Activated CD4-positive, alpha-beta T cell treated with anti-CD3 and anti-CD28 coated beads, Interleukin-2, amount 10 ng/mL, durations not matched to agents 7 days and 5 days (primary cell): ENCODE measurements at regions not wholly inside any gene's neighbourhood (a gene's known extent, or its start where the extent isn't known, plus 50 kb on each side); places are given as distances from the start of the nearest gene placed in this dataset.
"Not testable (repeated sequence)": the region's sequence is repeated elsewhere in the genome, so short reads cannot be mapped to it uniquely, and the experiment has no call there.

Source experiments
- CTCF ChIA-PET: fragments of 350-600 bp; sonication (Branson Sonifier 250); formaldehyde crosslinking; loops from one replicate; lab custom pipeline; 2021; ENCODE audit warnings: antibody characterized with exemption; lab: Charles Lee
- POLR2A ChIA-PET: fragments of 350-600 bp; sonication (Branson Sonifier 250); formaldehyde crosslinking; loops from one replicate; lab custom pipeline; 2021; ENCODE audit warnings: antibody characterized with exemption; lab: Charles Lee
- DNase-seq: peaks from one replicate; pipeline ENCODE4 v3.0.0-alpha.2; 2020
- H3K27ac Mint-ChIP-seq: one replicate; pipeline ENCODE4 v1.8.0; 2021; ENCODE audit warnings: mild to moderate bottlenecking, moderate library complexity, mixed read lengths
- H3K27me3 Mint-ChIP-seq: one replicate; pipeline ENCODE4 v1.8.0; 2021; ENCODE audit warnings: mixed read lengths
- H3K36me3 Mint-ChIP-seq: one replicate; pipeline ENCODE4 v1.8.0; 2021; ENCODE audit warnings: low read depth, mixed read lengths
- H3K4me1 Mint-ChIP-seq: one replicate; pipeline ENCODE4 v1.8.0; 2021; ENCODE audit warnings: mixed read lengths
- H3K4me3 Mint-ChIP-seq: one replicate; pipeline ENCODE4 v1.8.0; 2021; ENCODE audit warnings: mild to moderate bottlenecking, moderate library complexity, mixed read lengths
- H3K9me3 Mint-ChIP-seq: one replicate; pipeline ENCODE4 v1.8.0; 2021; ENCODE audit warnings: mixed read lengths

DNA sequence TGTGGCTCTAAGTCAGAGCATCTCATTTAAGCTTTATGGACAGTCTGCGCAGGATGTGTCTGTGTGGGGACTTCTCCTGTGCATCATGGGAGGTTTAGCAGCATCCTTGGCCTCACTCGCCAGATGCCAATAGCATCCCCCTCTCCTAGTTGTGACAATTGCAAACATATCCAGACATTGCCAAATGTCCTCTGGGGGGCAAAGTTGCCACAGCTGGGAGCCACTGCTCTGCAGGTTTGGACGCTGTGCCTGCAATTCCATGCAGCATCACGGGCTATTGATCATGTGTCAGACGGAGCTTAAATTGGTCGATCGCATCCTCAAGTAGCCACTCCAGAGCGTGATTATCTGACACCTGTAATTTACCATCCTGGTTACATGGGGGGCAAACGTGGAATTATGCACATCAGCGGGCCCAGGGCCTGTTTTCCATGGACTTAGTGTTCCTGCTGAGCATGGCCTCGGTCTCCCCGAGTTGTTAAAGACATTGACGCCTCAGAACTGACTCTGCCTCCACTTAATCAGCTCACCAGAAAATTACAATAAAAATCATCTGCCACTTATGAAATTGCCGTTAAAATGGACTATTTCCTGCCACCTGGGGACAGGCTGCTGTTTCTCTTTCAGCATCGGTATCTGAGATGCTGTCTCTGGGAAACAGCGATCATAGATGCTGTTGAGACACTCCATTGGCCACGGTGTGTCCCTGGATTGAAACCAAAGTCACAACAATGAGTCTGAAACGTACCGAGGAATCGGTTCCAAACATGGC lies 191.9 kb upstream of the SULF2 start:
- Mint-ChIP-seq H3K4me1 (peaks cover 11% of the 10 kb centered on the region), H3K27me3 (peaks cover 12% of the 10 kb centered on the region)
- POLR2A ChIA-PET, H3K4me3 Mint-ChIP-seq, H3K27ac Mint-ChIP-seq, DNase-seq, H3K36me3 Mint-ChIP-seq, H3K9me3 Mint-ChIP-seq, CTCF ChIA-PET: not testable (repeated sequence)

- ChIA-PET POLR2A (no interaction called here), CTCF (no interaction called here)
- H3K4me1 Mint-ChIP-seq: peaks cover 11% of the 10 kb centered on the region
- DNase-seq: no peak
- no peak overlapping the region for H3K4me3 Mint-ChIP-seq
- H3K9me3 Mint-ChIP-seq: no peaks in the 10 kb centered on the region
- no peaks in the 10 kb centered on the region for H3K36me3 Mint-ChIP-seq
- H3K27ac Mint-ChIP-seq: no peak overlapping the region
- peaks cover 12% of the 10 kb centered on the region for H3K27me3 Mint-ChIP-seq
These were observed 189.1 kb upstream of the SULF2 start for GRCh38 chr20:47974234-47974878.

- POLR2A ChIA-PET: no interaction called here
- H3K36me3 Mint-ChIP-seq: no peaks in the 10 kb centered on the region
These were observed 188.4 kb upstream of the SULF2 start for GRCh38 chr20:47973519-47974233.

DNA sequence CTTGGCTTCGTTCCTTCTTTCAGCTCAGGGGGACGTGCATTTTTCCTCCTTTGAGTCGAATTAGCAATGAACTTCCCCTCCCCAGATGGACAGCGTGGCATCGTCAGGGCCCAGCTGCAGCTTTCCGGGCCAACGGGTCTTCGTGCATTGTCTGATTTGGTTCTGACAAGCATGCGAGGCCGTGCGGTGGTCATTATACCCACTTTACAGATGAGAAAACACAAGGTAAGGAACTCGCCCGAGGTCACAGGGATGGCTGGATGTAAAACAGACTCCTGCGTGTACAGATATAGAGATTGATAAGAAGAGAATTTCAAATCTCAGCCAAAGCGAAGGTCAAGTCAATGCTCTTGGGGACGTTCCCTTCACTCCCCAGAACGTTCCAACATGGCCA lies 187.6 kb upstream of the SULF2 start:
- CTCF ChIA-PET: no interaction called here
- no peak overlapping the region for H3K4me3 Mint-ChIP-seq
- peaks cover 6% of the 10 kb centered on the region for H3K4me1 Mint-ChIP-seq
- no peaks in the 10 kb centered on the region for H3K36me3 Mint-ChIP-seq
- no peak overlapping the region for H3K27ac Mint-ChIP-seq
- no peaks in the 10 kb centered on the region for H3K9me3 Mint-ChIP-seq
- no peak for DNase-seq
- H3K27me3 Mint-ChIP-seq: peaks cover 9% of the 10 kb centered on the region
- POLR2A ChIA-PET: no interaction called here

More at GRCh38 chr20:47973519-47974233, 188.4 kb upstream of the SULF2 start:
- H3K4me3 Mint-ChIP-seq: no peak overlapping the region
- H3K4me1 Mint-ChIP-seq: peaks cover 9% of the 10 kb centered on the region
- DNase-seq: no peak
- peaks cover 9% of the 10 kb centered on the region for H3K27me3 Mint-ChIP-seq
- no peaks in the 10 kb centered on the region for H3K9me3 Mint-ChIP-seq
- CTCF ChIA-PET: no interaction called here
- no peak overlapping the region for H3K27ac Mint-ChIP-seq

DNA sequence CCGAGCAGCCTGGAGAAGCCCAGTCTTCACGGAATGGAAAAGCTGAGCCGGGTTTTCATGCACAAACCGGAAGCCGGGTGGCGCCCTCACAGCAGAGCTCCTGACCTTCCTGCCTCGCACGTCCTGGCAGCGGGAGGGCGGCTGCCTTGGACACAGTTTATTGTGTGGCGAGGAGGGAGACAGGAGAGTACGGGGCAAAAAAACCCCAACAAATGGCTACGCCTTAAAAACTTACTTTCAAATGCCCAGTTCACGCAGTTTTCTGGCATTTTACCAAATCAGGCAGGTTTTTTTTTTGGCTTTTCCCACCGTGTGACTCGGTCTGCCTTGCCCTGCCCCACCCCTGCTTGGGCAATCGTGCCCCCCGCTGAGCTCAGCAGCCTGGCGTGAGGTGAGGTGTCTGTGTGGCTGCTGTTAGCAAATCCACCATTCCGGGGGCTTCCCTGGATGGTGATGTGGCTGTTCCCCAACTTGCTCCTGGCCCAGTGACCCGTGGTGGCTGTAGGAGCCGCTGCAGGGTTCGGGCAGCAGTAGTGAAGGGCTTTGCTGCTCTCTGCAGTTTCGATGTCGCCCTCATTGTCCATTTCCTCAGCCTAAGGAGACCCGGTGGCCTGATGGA lies 187.1 kb upstream of the SULF2 start:
- H3K27ac Mint-ChIP-seq, CTCF ChIA-PET, H3K4me1 Mint-ChIP-seq, H3K9me3 Mint-ChIP-seq, POLR2A ChIA-PET, H3K4me3 Mint-ChIP-seq, DNase-seq, H3K36me3 Mint-ChIP-seq, H3K27me3 Mint-ChIP-seq: not testable (repeated sequence)

GRCh38 chr20:47971058-47971791 lies 185.9 kb upstream of the SULF2 start:
- POLR2A ChIA-PET: no interaction called here
- H3K27me3 Mint-ChIP-seq: peaks cover 4% of the 10 kb centered on the region
- no peak overlapping the region for H3K27ac Mint-ChIP-seq
- H3K36me3 Mint-ChIP-seq: no peaks in the 10 kb centered on the region
- H3K9me3 Mint-ChIP-seq: no peaks in the 10 kb centered on the region
- H3K4me1 Mint-ChIP-seq: no peaks in the 10 kb centered on the region
- CTCF ChIA-PET: no interaction called here
- DNase-seq: no peak
- no peak overlapping the region for H3K4me3 Mint-ChIP-seq

GRCh38 chr20:47970282-47970903 lies 185.1 kb upstream of the SULF2 start:
- ChIA-PET CTCF (no interaction called here), POLR2A (no interaction called here)
- H3K27me3 Mint-ChIP-seq: peaks cover 4% of the 10 kb centered on the region
- H3K4me1 Mint-ChIP-seq: no peaks in the 10 kb centered on the region
- no peaks in the 10 kb centered on the region for H3K9me3 Mint-ChIP-seq
- H3K27ac Mint-ChIP-seq: no peak overlapping the region
- no peaks in the 10 kb centered on the region for H3K36me3 Mint-ChIP-seq
- no peak for DNase-seq
- H3K4me3 Mint-ChIP-seq: no peak overlapping the region

DNA sequence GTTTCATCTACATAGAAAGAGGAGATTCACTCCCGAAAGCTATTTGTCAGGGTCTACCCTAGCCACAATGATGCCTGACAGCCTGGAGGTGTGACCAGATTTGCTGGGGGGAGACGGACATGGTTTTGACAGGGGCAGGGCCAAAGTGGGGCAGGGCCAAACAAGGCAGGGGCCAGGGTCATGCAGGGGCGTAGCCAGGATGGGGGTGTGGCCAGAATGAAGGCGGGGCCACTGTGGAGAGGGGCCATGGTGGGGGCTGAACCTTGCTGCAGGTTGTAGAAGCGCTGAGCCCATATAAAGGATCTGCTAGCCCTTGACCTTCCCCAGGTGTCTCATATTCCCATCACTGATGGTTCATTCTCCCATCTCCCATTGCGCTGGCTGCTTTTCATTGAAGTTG lies 184.1 kb upstream of the SULF2 start:
- Mint-ChIP-seq H3K27me3 (peaks cover 3% of the 10 kb centered on the region), H3K9me3 (no peaks in the 10 kb centered on the region), H3K36me3 (no peaks in the 10 kb centered on the region), H3K4me1 (no peaks in the 10 kb centered on the region), H3K27ac (no peak overlapping the region), H3K4me3 (no peak overlapping the region)
- ChIA-PET POLR2A (no interaction called here), CTCF (interaction anchor here (0.6 kb wide), 1 partner anchor 10 kb away, joined by 3 read pairs; no protein-coding TSS in a partner anchor)
- DNase-seq: no peak

GRCh38 chr20:47968541-47969310 lies 183.4 kb upstream of the SULF2 start:
- Mint-ChIP-seq H3K4me1 (no peaks in the 10 kb centered on the region), H3K4me3 (no peak overlapping the region), H3K27ac (no peak overlapping the region), H3K9me3 (no peaks in the 10 kb centered on the region), H3K36me3 (no peaks in the 10 kb centered on the region), H3K27me3 (peaks cover 3% of the 10 kb centered on the region)
- CTCF ChIA-PET: interaction anchor here (0.6 kb wide), 1 partner anchor 9 kb away, joined by 3 read pairs; no protein-coding TSS in a partner anchor
- DNase-seq: no peak
- POLR2A ChIA-PET: no interaction called here

DNA sequence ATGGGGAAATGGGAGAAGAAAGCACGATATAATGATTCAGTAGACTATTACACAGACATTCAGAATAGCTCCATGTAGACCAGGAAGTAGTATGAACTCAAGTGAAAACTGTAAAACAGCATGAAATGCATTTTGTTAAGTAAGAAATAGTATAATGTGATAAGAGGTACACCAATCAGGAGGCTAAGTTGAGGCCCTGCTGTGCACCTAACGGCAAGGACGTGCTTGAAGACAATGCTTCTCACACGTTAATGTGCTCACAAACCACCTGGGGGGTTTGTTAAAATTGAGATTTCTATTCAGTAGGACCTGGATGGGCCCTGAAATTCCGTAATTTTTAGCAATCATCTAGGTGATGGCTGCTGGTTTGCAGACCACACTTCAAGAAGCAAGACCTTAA lies 178.9 kb upstream of the SULF2 start:
- H3K27me3 Mint-ChIP-seq: no peaks in the 10 kb centered on the region
- POLR2A ChIA-PET: no interaction called here
- H3K4me3 Mint-ChIP-seq: no peak overlapping the region
- H3K4me1 Mint-ChIP-seq: no peaks in the 10 kb centered on the region
- DNase-seq: no peak
- no peaks in the 10 kb centered on the region for H3K36me3 Mint-ChIP-seq
- CTCF ChIA-PET: no interaction called here
- H3K9me3 Mint-ChIP-seq: no peaks in the 10 kb centered on the region
- H3K27ac Mint-ChIP-seq: no peak overlapping the region

DNA sequence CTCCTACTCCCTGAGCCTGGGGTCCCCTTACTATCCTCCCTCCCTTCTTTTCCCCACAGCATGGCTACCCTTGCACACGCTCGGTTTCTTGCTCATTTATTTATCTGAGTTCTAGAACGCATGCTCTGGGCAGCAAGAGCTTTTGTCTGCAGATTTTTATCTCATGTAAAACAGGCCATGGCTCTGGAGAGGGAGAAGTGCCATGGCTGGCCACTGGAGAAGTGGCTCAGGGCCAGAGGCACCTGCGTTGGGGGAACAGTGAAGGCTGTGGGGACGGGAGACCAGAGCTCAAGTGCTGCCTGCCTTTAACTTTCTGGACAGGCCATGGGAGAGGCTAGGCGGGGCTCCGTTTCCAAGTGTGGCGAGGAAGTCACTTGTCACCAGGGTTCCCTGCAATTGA lies 177.7 kb upstream of the SULF2 start:
- DNase-seq: no peak
- ChIA-PET POLR2A (no interaction called here), CTCF (no interaction called here)

More for the DNA sequence above, 177.7 kb upstream of the SULF2 start:
- Mint-ChIP-seq H3K27ac (no peak overlapping the region), H3K4me1 (no peaks in the 10 kb centered on the region), H3K9me3 (no peaks in the 10 kb centered on the region), H3K36me3 (no peaks in the 10 kb centered on the region), H3K4me3 (no peak overlapping the region), H3K27me3 (no peaks in the 10 kb centered on the region)
